ENCODE measurements at regions not wholly inside any gene's neighbourhood (a gene's known extent, or its start where the extent isn't known, plus 50 kb on each side); places are given as distances from the start of the nearest gene placed in this dataset.
"Not testable (repeated sequence)": the region's sequence is repeated elsewhere in the genome, so short reads cannot be mapped to it uniquely, and the experiment has no call there.

DNA sequence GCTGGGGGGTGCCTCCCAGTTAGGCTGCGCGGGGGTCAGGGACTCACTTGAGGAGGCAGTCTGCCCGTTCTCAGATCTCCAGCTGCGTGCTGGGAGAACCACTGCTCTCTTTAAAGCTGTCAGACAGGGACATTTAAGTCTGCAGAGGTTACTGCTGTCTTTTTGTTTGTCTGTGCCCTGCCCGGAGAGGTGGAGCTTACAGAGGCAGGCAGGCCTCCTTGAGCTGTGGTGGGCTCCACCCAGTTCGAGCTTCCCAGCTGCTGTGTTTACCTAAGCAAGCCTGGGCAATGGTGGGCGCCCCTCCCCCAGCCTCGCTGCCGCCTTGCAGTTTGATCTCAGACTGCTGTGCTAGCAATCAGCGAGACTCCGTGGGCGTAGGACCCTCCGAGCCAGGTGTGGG, 584.2 kb upstream of the SLC39A10 start:
- TF ChIP-seq, protein P1, sequence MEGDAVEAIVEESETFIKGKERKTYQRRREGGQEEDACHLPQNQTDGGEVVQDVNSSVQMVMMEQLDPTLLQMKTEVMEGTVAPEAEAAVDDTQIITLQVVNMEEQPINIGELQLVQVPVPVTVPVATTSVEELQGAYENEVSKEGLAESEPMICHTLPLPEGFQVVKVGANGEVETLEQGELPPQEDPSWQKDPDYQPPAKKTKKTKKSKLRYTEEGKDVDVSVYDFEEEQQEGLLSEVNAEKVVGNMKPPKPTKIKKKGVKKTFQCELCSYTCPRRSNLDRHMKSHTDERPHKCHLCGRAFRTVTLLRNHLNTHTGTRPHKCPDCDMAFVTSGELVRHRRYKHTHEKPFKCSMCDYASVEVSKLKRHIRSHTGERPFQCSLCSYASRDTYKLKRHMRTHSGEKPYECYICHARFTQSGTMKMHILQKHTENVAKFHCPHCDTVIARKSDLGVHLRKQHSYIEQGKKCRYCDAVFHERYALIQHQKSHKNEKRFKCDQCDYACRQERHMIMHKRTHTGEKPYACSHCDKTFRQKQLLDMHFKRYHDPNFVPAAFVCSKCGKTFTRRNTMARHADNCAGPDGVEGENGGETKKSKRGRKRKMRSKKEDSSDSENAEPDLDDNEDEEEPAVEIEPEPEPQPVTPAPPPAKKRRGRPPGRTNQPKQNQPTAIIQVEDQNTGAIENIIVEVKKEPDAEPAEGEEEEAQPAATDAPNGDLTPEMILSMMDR (IDR thresholded peaks at IDR 0.05), result not testable (repeated sequence)
- TF ChIP-seq EP300, POLR2A, POLR2AphosphoS5 (IDR thresholded peaks at IDR 0.05): not testable (repeated sequence)

All from suprapubic skin (tissue), 4 donors.